HUES6 (cell line): ENCODE measurements at regions not wholly inside any gene's neighbourhood (a gene's known extent, or its start where the extent isn't known, plus 50 kb on each side); places are given as distances from the start of the nearest gene placed in this dataset.
A peak's percentile ranks its signal among the peaks of the same experiment; 100 is the strongest.
"Not testable (repeated sequence)": the region's sequence is repeated elsewhere in the genome, so short reads cannot be mapped to it uniquely, and the experiment has no call there.

ENCODE experiments used
- H3K27ac ChIP-seq: 2 replicates; pipeline ENCODE4 v1.7.0; 2013; ENCODE audit warnings: low read depth, mild to moderate bottlenecking, low read length, inconsistent platforms
- H3K27me3 ChIP-seq: 2 replicates; pipeline ENCODE4 v1.6.1; 2013; ENCODE audit warnings: low read length; ENCODE audit not compliant: control insufficient read depth, insufficient read depth
- H3K36me3 ChIP-seq: 2 replicates; pipeline ENCODE4 v1.6.1; 2013; ENCODE audit warnings: low read length; ENCODE audit not compliant: control insufficient read depth, insufficient read depth
- H3K4me1 ChIP-seq: 2 replicates; pipeline ENCODE4 v1.6.1; 2013; ENCODE audit warnings: low read length; ENCODE audit not compliant: control insufficient read depth, insufficient read depth
- H3K4me3 ChIP-seq: 2 replicates; pipeline ENCODE4 v1.5.1; 2013; ENCODE audit warnings: low read depth, low read length
- H3K9ac ChIP-seq: one replicate; pipeline ENCODE4 v1.6.1; 2013; ENCODE audit warnings: mild to moderate bottlenecking, low read length
- H3K9me3 ChIP-seq: 2 replicates; pipeline ENCODE4 v1.6.1; 2013; ENCODE audit warnings: low read depth, low read length; ENCODE audit not compliant: control insufficient read depth, insufficient read depth

GRCh38 chr6:8180327-8181159 lies 78.2 kb upstream of the EEF1E1 start:
- H3K4me1 ChIP-seq = peaks cover 34% of the 10 kb centered on the region
- peak overlapping the region; percentile 25; the same call in 1 of the 2 replicates for H3K27ac ChIP-seq
- H3K4me3 ChIP-seq = peak overlapping the region; percentile 20; the same call in 1 of the 2 replicates
- no peaks in the 10 kb centered on the region for H3K36me3 ChIP-seq
- no peaks in the 10 kb centered on the region for H3K27me3 ChIP-seq
- peaks cover 9% of the 10 kb centered on the region for H3K9me3 ChIP-seq
- H3K9ac ChIP-seq = no peak overlapping the region

DNA sequence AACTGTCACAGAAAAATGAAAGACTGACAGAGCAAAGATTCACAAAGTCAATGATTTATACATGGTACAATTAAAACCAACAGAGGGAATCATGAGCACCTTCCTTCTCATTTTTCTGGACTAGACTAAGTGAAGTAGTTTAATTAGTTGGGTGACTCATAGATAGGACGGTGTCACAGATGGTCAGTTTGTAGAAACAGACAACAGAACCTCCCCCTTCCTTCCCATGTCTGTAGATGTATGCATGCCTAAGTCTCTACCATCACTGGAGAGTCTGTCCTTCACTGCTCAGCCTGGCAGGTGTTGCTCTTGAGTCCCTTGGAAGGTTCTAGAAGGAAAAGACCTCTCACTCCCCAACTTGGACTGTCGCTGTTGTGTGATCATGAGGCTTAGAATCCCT lies 75.4 kb upstream of the EEF1E1 start:
- Histone ChIP-seq H3K36me3 (no peaks in the 10 kb centered on the region), H3K4me1 (peaks cover 32% of the 10 kb centered on the region), H3K27ac (no peak overlapping the region), H3K9me3 (peaks cover 9% of the 10 kb centered on the region), H3K27me3 (no peaks in the 10 kb centered on the region), H3K9ac (no peak overlapping the region), H3K4me3 (no peak overlapping the region)

GRCh38 chr6:8175046-8175777 lies 72.9 kb upstream of the EEF1E1 start:
- no peaks in the 10 kb centered on the region for H3K27me3 ChIP-seq
- H3K4me1 ChIP-seq = peaks cover 10% of the 10 kb centered on the region
- no peak overlapping the region for H3K27ac ChIP-seq
- H3K9ac ChIP-seq = no peak overlapping the region
- H3K4me3 ChIP-seq = no peak overlapping the region
- H3K36me3 ChIP-seq = no peaks in the 10 kb centered on the region
- H3K9me3 ChIP-seq = peaks cover 9% of the 10 kb centered on the region

DNA sequence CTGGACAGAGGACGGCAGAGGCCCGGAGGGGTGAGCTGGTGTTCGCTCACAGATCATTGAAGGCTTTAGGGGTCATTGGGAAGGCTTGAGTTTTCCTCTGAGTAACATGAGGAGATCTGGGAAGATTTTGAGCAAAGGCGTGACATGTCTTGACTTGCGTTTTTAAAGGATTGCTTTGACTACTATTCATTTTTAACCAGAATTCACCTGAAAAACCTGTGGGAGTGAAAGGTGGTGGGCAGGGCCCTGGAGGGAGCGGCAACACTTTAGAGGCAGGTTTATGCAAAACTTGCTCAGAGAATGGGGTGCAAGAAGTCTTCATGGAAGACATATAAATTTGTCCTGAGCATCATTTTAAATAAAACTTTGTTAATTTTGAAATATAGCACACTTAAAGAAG lies 72.2 kb upstream of the EEF1E1 start:
- Histone ChIP-seq H3K36me3 (no peaks in the 10 kb centered on the region), H3K9me3 (peaks cover 7% of the 10 kb centered on the region), H3K27me3 (no peaks in the 10 kb centered on the region), H3K27ac (no peak overlapping the region), H3K4me3 (no peak overlapping the region), H3K9ac (no peak overlapping the region), H3K4me1 (peaks cover 4% of the 10 kb centered on the region; the same call in 1 of the 2 replicates)

- H3K9me3 ChIP-seq = no peaks in the 10 kb centered on the region
- no peaks in the 10 kb centered on the region for H3K27me3 ChIP-seq
- H3K27ac ChIP-seq = no peak overlapping the region
- peaks cover 2% of the 10 kb centered on the region; the same call in 1 of the 2 replicates for H3K4me1 ChIP-seq
- no peak overlapping the region for H3K9ac ChIP-seq
- H3K36me3 ChIP-seq = no peaks in the 10 kb centered on the region
- no peak overlapping the region for H3K4me3 ChIP-seq
These were observed 70.2 kb upstream of the EEF1E1 start for GRCh38 chr6:8172530-8172929.

- Histone ChIP-seq H3K27ac (no peak overlapping the region), H3K4me1 (peaks cover 2% of the 10 kb centered on the region; the same call in 1 of the 2 replicates)
These were observed 68.4 kb upstream of the EEF1E1 start for GRCh38 chr6:8170754-8171153.

DNA sequence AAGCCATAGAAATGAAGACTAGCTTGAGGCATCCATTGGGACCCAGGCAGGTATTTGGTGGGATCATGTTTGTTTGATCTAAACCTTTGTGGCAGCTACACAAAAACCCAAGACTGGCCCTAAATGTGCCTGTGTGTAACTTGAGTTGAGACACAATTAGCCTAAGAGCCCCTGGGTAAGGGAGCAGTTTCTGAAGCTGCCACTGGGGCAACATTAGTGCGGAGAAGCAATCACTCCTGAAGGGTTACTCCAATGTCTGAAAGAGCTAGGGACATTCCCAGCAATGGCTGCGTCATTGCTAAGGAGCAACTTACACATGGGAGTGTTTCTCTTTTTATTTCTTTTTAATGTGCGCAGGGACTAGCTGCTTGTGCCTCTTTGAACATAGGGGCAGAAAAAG lies 67.9 kb upstream of the EEF1E1 start:
- no peak overlapping the region for H3K9ac ChIP-seq
- no peak overlapping the region for H3K27ac ChIP-seq

More at GRCh38 chr6:8170754-8171153, 68.4 kb upstream of the EEF1E1 start:
- H3K36me3 ChIP-seq = no peaks in the 10 kb centered on the region
- no peaks in the 10 kb centered on the region for H3K27me3 ChIP-seq
- no peak overlapping the region for H3K4me3 ChIP-seq
- no peaks in the 10 kb centered on the region for H3K9me3 ChIP-seq
- no peak overlapping the region for H3K9ac ChIP-seq

GRCh38 chr6:8166156-8166555 lies 63.8 kb upstream of the EEF1E1 start:
- Histone ChIP-seq H3K9me3 (no peaks in the 10 kb centered on the region), H3K4me3 (no peak overlapping the region), H3K36me3 (no peaks in the 10 kb centered on the region), H3K9ac (no peak overlapping the region), H3K27me3 (no peaks in the 10 kb centered on the region), H3K27ac (no peak overlapping the region), H3K4me1 (no peaks in the 10 kb centered on the region)

More for the DNA sequence above, 67.9 kb upstream of the EEF1E1 start:
- H3K4me1 ChIP-seq = peaks cover 2% of the 10 kb centered on the region; the same call in 1 of the 2 replicates
- H3K36me3 ChIP-seq = no peaks in the 10 kb centered on the region
- no peaks in the 10 kb centered on the region for H3K9me3 ChIP-seq
- no peak overlapping the region for H3K4me3 ChIP-seq
- H3K27me3 ChIP-seq = no peaks in the 10 kb centered on the region

GRCh38 chr6:8165008-8165407 lies 62.7 kb upstream of the EEF1E1 start:
- not testable (repeated sequence) for H3K27me3 ChIP-seq, H3K27ac ChIP-seq, H3K4me1 ChIP-seq, H3K4me3 ChIP-seq, H3K36me3 ChIP-seq, H3K9ac ChIP-seq, H3K9me3 ChIP-seq

- H3K4me1 ChIP-seq, H3K9me3 ChIP-seq, H3K9ac ChIP-seq, H3K27me3 ChIP-seq, H3K36me3 ChIP-seq, H3K4me3 ChIP-seq, H3K27ac ChIP-seq: not testable (repeated sequence)
These were observed 61.9 kb upstream of the EEF1E1 start for GRCh38 chr6:8164281-8164680.

GRCh38 chr6:8159966-8160365 lies 57.6 kb upstream of the EEF1E1 start:
- H3K9ac ChIP-seq = no peak overlapping the region
- H3K27me3 ChIP-seq = no peaks in the 10 kb centered on the region
- H3K4me1 ChIP-seq = peaks cover 11% of the 10 kb centered on the region
- H3K4me3 ChIP-seq = no peak overlapping the region
- H3K36me3 ChIP-seq = no peaks in the 10 kb centered on the region
- no peak overlapping the region for H3K27ac ChIP-seq
- no peaks in the 10 kb centered on the region for H3K9me3 ChIP-seq
